Liver (tissue), 8 donors: ENCODE measurements at regions not wholly inside any gene's neighbourhood (a gene's known extent, or its start where the extent isn't known, plus 50 kb on each side); places are given as distances from the start of the nearest gene placed in this dataset.

Experiments
- DNase-seq: peaks from one replicate; pipeline ENCODE4 v3.0.0-alpha.2; 2017; ENCODE audit warnings: low spot score
- H3K27ac ChIP-seq, 2 donors: one replicate each; pipeline ENCODE4 v1.7.0; 2013; ENCODE audit warnings: inconsistent platforms in 2 of 2, low read length in 2 of 2, control low read depth in 1 of 2, low read depth in 1 of 2, mild to moderate bottlenecking in 1 of 2
- H3K27me3 ChIP-seq, 4 donors: one replicate each; pipeline versions ENCODE4 v1.6.1 to v1.7.0; 2013; ENCODE audit warnings: low read length in 3 of 4, inconsistent platforms in 1 of 4, mild to moderate bottlenecking in 1 of 4, moderate library complexity in 1 of 4; ENCODE audit not compliant: control insufficient read depth in 4 of 4, insufficient read depth in 4 of 4
- H3K36me3 ChIP-seq, 4 donors: one replicate each; pipeline versions ENCODE4 v1.6.1 to v1.7.0; 2013; ENCODE audit warnings: low read length in 3 of 4, mild to moderate bottlenecking in 3 of 4, low read depth in 1 of 4, moderate library complexity in 1 of 4; ENCODE audit not compliant: control insufficient read depth in 4 of 4, insufficient read depth in 3 of 4
- H3K4me1 ChIP-seq, 4 donors: one replicate each; pipeline versions ENCODE4 v1.6.1 to v1.7.0; 2013; ENCODE audit warnings: low read length in 3 of 4, mild to moderate bottlenecking in 3 of 4, moderate library complexity in 1 of 4; ENCODE audit not compliant: control insufficient read depth in 4 of 4, insufficient read depth in 4 of 4
- H3K4me3 ChIP-seq, 3 donors: one replicate each; pipeline versions ENCODE4 v1.6.1 to v1.7.0; 2013; ENCODE audit warnings: low read length in 3 of 3, control low read depth in 1 of 3, low read depth in 1 of 3, mild to moderate bottlenecking in 1 of 3
- H3K9ac ChIP-seq, 2 donors: one replicate each; pipeline ENCODE4 v1.7.0; 2013; ENCODE audit warnings: low read length in 2 of 2, mild to moderate bottlenecking in 2 of 2, moderate library complexity in 2 of 2, control low read depth in 1 of 2, low read depth in 1 of 2
- H3K9me3 ChIP-seq, 4 donors: one replicate each; pipeline versions ENCODE4 v1.6.1 to v1.7.0; 2013; ENCODE audit warnings: low read length in 3 of 4; ENCODE audit not compliant: control insufficient read depth in 4 of 4
- ATF3 ChIP-seq: IDR thresholded peaks from 2 replicates; pipeline ENCODE4 v1.6.1; 2016; ENCODE audit warnings: antibody characterized with exemption
- CTCF ChIP-seq: fragments of 150-350 bp; IDR thresholded peaks from 2 replicates; pipeline ENCODE4 v1.5.1; 2017; ENCODE audit warnings: improper control_type of control experiment, low read depth, low read length; ENCODE audit not compliant: missing input control
- EGR1 ChIP-seq, 2 donors: IDR thresholded peaks; 2 replicates each; pipeline ENCODE4 v1.6.1; 2016 to 2018; ENCODE audit warnings: antibody characterized with exemption in 2 of 2, low read depth in 2 of 2
- FOXA1 ChIP-seq: IDR thresholded peaks from 2 replicates; pipeline ENCODE4 v1.6.1; 2016; ENCODE audit warnings: antibody characterized with exemption
- FOXA2 ChIP-seq: IDR thresholded peaks from 2 replicates; pipeline ENCODE4 v1.6.1; 2016; ENCODE audit warnings: antibody characterized with exemption
- HNF4G ChIP-seq: IDR thresholded peaks from 2 replicates; pipeline ENCODE4 v1.6.1; 2016; ENCODE audit warnings: antibody characterized with exemption
- JUND ChIP-seq, 2 donors: IDR thresholded peaks; 2 replicates each; pipeline ENCODE4 v1.6.1; 2016; ENCODE audit warnings: antibody characterized with exemption in 2 of 2
- MAX ChIP-seq: IDR thresholded peaks from 2 replicates; pipeline ENCODE4 v1.6.1; 2016; ENCODE audit warnings: antibody characterized with exemption
- NR2F2 ChIP-seq: IDR thresholded peaks from 2 replicates; pipeline ENCODE4 v1.6.1; 2016; ENCODE audit warnings: antibody characterized with exemption
- REST ChIP-seq: IDR thresholded peaks from 2 replicates; pipeline ENCODE4 v1.6.1; 2016; ENCODE audit warnings: antibody characterized with exemption, mild to moderate bottlenecking
- RXRA ChIP-seq, 2 donors: IDR thresholded peaks; 2 replicates each; pipeline ENCODE4 v1.6.1; 2017 to 2018; ENCODE audit warnings: antibody characterized with exemption in 2 of 2, mild to moderate bottlenecking in 1 of 2
- SP1 ChIP-seq: IDR thresholded peaks from 2 replicates; pipeline ENCODE4 v1.6.1; 2018; ENCODE audit warnings: antibody characterized with exemption, mild to moderate bottlenecking
- TAF1 ChIP-seq: conservative IDR thresholded peaks from 2 replicates; pipeline ENCODE4 v1.6.1; 2016; ENCODE audit warnings: antibody characterized with exemption, mild to moderate bottlenecking
- YY1 ChIP-seq: IDR thresholded peaks from 2 replicates; pipeline ENCODE4 v1.6.1; 2016; ENCODE audit warnings: antibody characterized with exemption, mild to moderate bottlenecking
- ZBTB33 ChIP-seq: IDR thresholded peaks from 2 replicates; pipeline ENCODE4 v1.6.1; 2016; ENCODE audit warnings: antibody characterized with exemption
- WGBS: extraction: QIAGEN DNeasy Blood & Tissue Kit; methylation state at CpG from one replicate; pipeline ENCODE4 v1.1.7; 2013; 5-methylcytosine and 5-hydroxymethylcytosine counted together
- donor health status: healthy.
- donor health status: healthy.
- donor health status: healthy.
- donor health status: healthy.
- donor health status: healthy.

GRCh38 chr6:56346958-56347357, 99.6 kb upstream of the COL21A1 start:
- H3K4me1 ChIP-seq: no peaks in the 10 kb centered on the region
- WGBS: 94% methylated on average over 4 of the region's 4 CpGs
- DNase-seq: no peak
- H3K27ac ChIP-seq: no peak overlapping the region
- H3K9me3 ChIP-seq: no peaks in the 10 kb centered on the region
- H3K9ac ChIP-seq: no peak overlapping the region
- no peak overlapping the region for H3K4me3 ChIP-seq
- no peaks in the 10 kb centered on the region for H3K36me3 ChIP-seq
- TF ChIP-seq RXRA (IDR thresholded peaks at IDR 0.05) (no peak), TAF1 (no peak), JUND (IDR thresholded peaks at IDR 0.05) (no peak), HNF4G (no peak), REST (no peak), FOXA1 (no peak), ZBTB33 (no peak), NR2F2 (no peak), YY1 (no peak)
- no peaks in the 10 kb centered on the region for H3K27me3 ChIP-seq

GRCh38 chr6:56345376-56345995, 98.1 kb upstream of the COL21A1 start:
- WGBS: 82% methylated on average over 6 of the region's 6 CpGs
- DNase-seq: no peak
- Histone ChIP-seq H3K4me3 (no peak overlapping the region), H3K9me3 (no peaks in the 10 kb centered on the region), H3K27me3 (no peaks in the 10 kb centered on the region), H3K4me1 (no peaks in the 10 kb centered on the region), H3K27ac (no peak overlapping the region), H3K9ac (no peak overlapping the region), H3K36me3 (no peaks in the 10 kb centered on the region)
- TF ChIP-seq MAX (no peak), YY1 (no peak), JUND (IDR thresholded peaks at IDR 0.05) (no peak), NR2F2 (no peak), FOXA2 (no peak), SP1 (no peak), CTCF (no peak), ATF3 (no peak), TAF1 (no peak), EGR1 (IDR thresholded peaks at IDR 0.05; ENCODE audit: low read depth in 2 of 2) (no peak)
